ENCODE measurements at regions not wholly inside any gene's neighbourhood (a gene's known extent, or its start where the extent isn't known, plus 50 kb on each side); places are given as distances from the start of the nearest gene placed in this dataset.

DNA sequence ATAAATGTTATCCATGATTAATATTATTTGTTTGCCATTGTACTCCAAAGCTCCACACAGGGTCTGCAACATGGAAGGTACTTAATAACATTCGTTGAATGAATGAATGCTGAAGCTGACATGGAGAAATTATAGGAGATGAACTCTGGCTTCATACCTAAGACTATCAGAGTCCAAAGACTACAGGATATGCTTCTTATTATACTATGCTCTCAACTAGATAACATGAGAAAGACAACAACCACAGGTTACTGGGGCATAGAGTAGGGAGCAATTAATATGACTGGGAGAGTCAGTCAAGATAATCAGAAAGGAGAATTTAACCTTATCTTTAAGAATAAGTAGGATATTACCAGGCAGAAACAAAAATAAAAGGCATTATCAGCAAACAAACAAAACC is 236.3 kb upstream of the SOX5 start:
- Histone ChIP-seq H4K20me1 (ENCODE audit: low read length) (no peaks in the 10 kb centered on the region), H3F3A (ENCODE audit: low read length, unreplicated experiment) (no peaks in the 10 kb centered on the region), H3K4me2 (ENCODE audit: low read length) (no peak overlapping the region), H3K79me2 (ENCODE audit: low read length) (no peaks in the 10 kb centered on the region), H3K36me3 (ENCODE audit: low read depth, low read length) (no peaks in the 10 kb centered on the region), H3K27me3 (ENCODE audit: low read length) (no peaks in the 10 kb centered on the region), H3K9ac (ENCODE audit: low read length) (no peak overlapping the region), H3K4me3 (ENCODE audit: low read length) (no peak overlapping the region), H3K27ac (ENCODE audit: low read length) (no peak overlapping the region), H2AFZ (ENCODE audit: low read length) (no peak overlapping the region), H3K4me1 (ENCODE audit: insufficient read depth, low read length) (no peaks in the 10 kb centered on the region), H3K9me2 (replicated peaks; ENCODE audit: low read length) (no peaks in the 10 kb centered on the region), H3K9me3 (ENCODE audit: low read length) (no peaks in the 10 kb centered on the region)
- DNase-seq = no peak
- no TSS peak for BruUV-seq (replicated peaks)
- TF ChIP-seq, protein P1, sequence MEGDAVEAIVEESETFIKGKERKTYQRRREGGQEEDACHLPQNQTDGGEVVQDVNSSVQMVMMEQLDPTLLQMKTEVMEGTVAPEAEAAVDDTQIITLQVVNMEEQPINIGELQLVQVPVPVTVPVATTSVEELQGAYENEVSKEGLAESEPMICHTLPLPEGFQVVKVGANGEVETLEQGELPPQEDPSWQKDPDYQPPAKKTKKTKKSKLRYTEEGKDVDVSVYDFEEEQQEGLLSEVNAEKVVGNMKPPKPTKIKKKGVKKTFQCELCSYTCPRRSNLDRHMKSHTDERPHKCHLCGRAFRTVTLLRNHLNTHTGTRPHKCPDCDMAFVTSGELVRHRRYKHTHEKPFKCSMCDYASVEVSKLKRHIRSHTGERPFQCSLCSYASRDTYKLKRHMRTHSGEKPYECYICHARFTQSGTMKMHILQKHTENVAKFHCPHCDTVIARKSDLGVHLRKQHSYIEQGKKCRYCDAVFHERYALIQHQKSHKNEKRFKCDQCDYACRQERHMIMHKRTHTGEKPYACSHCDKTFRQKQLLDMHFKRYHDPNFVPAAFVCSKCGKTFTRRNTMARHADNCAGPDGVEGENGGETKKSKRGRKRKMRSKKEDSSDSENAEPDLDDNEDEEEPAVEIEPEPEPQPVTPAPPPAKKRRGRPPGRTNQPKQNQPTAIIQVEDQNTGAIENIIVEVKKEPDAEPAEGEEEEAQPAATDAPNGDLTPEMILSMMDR (conservative IDR thresholded peaks at IDR 0.05; ENCODE audit: low read depth, low read length) = no peak
- TF ChIP-seq EZH2phosphoT487 (IDR thresholded peaks at IDR 0.05; ENCODE audit: borderline replicate concordance, low read length) = no peak
- no peak for TF ChIP-seq EZH2 (IDR thresholded peaks at IDR 0.05; ENCODE audit: low read length, unreplicated experiment)
- intact Hi-C loops (cut with micrococcal nuclease) = no loop called here
- POLR2A ChIA-PET (ENCODE audit: unreplicated experiment) = no interaction called here
- CTCF ChIA-PET = no interaction called here
- no peak for ATAC-seq

DNA sequence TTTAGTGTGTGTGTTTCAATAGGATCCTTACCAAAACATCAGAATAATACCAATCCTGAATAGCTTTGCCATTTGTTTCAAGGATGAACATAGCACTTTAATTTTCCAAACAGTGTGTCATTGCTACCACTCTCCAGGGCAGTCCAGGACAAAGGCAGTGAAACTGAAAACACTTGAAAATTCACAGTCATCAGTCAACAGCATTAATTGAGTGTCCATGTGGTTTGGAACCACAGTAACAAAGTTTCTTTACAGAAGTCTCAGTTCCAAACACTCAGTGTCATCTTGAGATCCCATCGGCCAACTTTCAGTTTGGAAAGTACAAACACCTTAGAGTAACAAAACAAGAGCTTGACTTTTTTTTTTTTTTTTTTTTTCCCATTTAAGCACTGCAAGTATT is 228.4 kb upstream of the SOX5 start:
- Histone ChIP-seq H3K9me2 (replicated peaks; ENCODE audit: low read length) (no peaks in the 10 kb centered on the region), H3K4me1 (ENCODE audit: insufficient read depth, low read length) (no peaks in the 10 kb centered on the region), H3K4me3 (ENCODE audit: low read length) (no peak overlapping the region), H3K9ac (ENCODE audit: low read length) (no peak overlapping the region), H3K27ac (ENCODE audit: low read length) (no peak overlapping the region), H2AFZ (ENCODE audit: low read length) (no peak overlapping the region), H3K36me3 (ENCODE audit: low read depth, low read length) (no peaks in the 10 kb centered on the region), H3K4me2 (ENCODE audit: low read length) (no peak overlapping the region), H3K27me3 (ENCODE audit: low read length) (no peaks in the 10 kb centered on the region), H3F3A (ENCODE audit: low read length, unreplicated experiment) (no peaks in the 10 kb centered on the region), H3K9me3 (ENCODE audit: low read length) (no peaks in the 10 kb centered on the region), H3K79me2 (ENCODE audit: low read length) (no peaks in the 10 kb centered on the region), H4K20me1 (ENCODE audit: low read length) (no peaks in the 10 kb centered on the region)
- ChIA-PET CTCF (no interaction called here), POLR2A (ENCODE audit: unreplicated experiment) (no interaction called here)
- intact Hi-C loops (cut with micrococcal nuclease) = no loop called here
- ATAC-seq (no peak), DNase-seq (no peak)
- no TSS peak for BruUV-seq (replicated peaks)
- TF ChIP-seq, protein P1 (conservative IDR thresholded peaks at IDR 0.05; ENCODE audit: low read depth, low read length) = no peak
- TF ChIP-seq EZH2 (IDR thresholded peaks at IDR 0.05; ENCODE audit: low read length, unreplicated experiment) (no peak), EZH2phosphoT487 (IDR thresholded peaks at IDR 0.05; ENCODE audit: borderline replicate concordance, low read length) (no peak)

DNA sequence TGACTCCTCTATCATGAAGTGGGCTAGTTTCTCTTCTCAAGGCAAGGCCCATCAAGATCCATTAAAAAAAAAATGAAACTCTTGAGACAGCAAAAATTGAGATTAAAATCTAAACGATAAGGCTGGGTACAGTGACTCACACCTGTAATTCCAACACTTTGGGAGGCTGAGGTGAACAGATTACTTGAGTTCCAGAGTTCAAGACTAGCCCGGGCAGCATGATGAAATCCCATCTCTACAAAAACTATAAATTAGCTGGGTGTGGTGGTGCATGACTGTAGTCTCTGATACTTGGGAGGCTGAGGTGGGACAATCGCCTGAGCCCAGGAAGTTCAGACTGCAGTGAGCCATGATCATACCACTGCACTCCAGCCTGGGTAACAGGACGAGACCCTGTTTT is 226.5 kb upstream of the SOX5 start:
- Histone ChIP-seq H3K27me3 (ENCODE audit: low read length) (no peaks in the 10 kb centered on the region), H4K20me1 (ENCODE audit: low read length) (no peaks in the 10 kb centered on the region), H3K36me3 (ENCODE audit: low read depth, low read length) (no peaks in the 10 kb centered on the region), H3K9me3 (ENCODE audit: low read length) (no peaks in the 10 kb centered on the region), H3K79me2 (ENCODE audit: low read length) (no peaks in the 10 kb centered on the region), H2AFZ (ENCODE audit: low read length) (no peak overlapping the region), H3F3A (ENCODE audit: low read length, unreplicated experiment) (no peaks in the 10 kb centered on the region), H3K27ac (ENCODE audit: low read length) (no peak overlapping the region), H3K4me1 (ENCODE audit: insufficient read depth, low read length) (no peaks in the 10 kb centered on the region), H3K9ac (ENCODE audit: low read length) (no peak overlapping the region), H3K9me2 (replicated peaks; ENCODE audit: low read length) (no peaks in the 10 kb centered on the region), H3K4me3 (ENCODE audit: low read length) (no peak overlapping the region), H3K4me2 (ENCODE audit: low read length) (no peak overlapping the region)
- no TSS peak for BruUV-seq (replicated peaks)
- CTCF ChIA-PET = no interaction called here
- POLR2A ChIA-PET (ENCODE audit: unreplicated experiment) = no interaction called here
- intact Hi-C loops (cut with micrococcal nuclease) = no loop called here
- ATAC-seq (no peak), DNase-seq (no peak)
- no peak for TF ChIP-seq EZH2phosphoT487 (IDR thresholded peaks at IDR 0.05; ENCODE audit: borderline replicate concordance, low read length)
- TF ChIP-seq, protein P1 (conservative IDR thresholded peaks at IDR 0.05; ENCODE audit: low read depth, low read length) = no peak
- TF ChIP-seq EZH2 (IDR thresholded peaks at IDR 0.05; ENCODE audit: low read length, unreplicated experiment) = no peak

Measured in PC-3 (cell line).